ENCODE measurements at regions not wholly inside any gene's neighbourhood (a gene's known extent, or its start where the extent isn't known, plus 50 kb on each side); places are given as distances from the start of the nearest gene placed in this dataset.
"Not testable (repeated sequence)": the region's sequence is repeated elsewhere in the genome, so short reads cannot be mapped to it uniquely, and the experiment has no call there.

- no peak for TF ChIP-seq CTCF (IDR thresholded peaks at IDR 0.05)
- intact Hi-C loops (cut with DNase I), result no loop called here
- H3K9me3 ChIP-seq, result peaks cover 0 to 52% of the 10 kb centered on the region in 2 donors
- no peaks in the 10 kb centered on the region for H3K4me1 ChIP-seq
- no peak overlapping the region for H3K4me3 ChIP-seq
- H3K36me3 ChIP-seq, result no peaks in the 10 kb centered on the region
- no peaks in the 10 kb centered on the region for H3K27me3 ChIP-seq
- ATAC-seq (no peak), DNase-seq (no peak)
- H3K27ac ChIP-seq, result no peak overlapping the region
Observed at GRCh38 chr11:38356255-38356654, 1758.2 kb upstream of the RAG2 start.

GRCh38 chr11:38345286-38345685 lies 1747.2 kb upstream of the RAG2 start:
- Histone ChIP-seq H3K27ac (no peak overlapping the region), H3K36me3 (no peaks in the 10 kb centered on the region), H3K27me3 (no peaks in the 10 kb centered on the region), H3K4me3 (no peak overlapping the region), H3K4me1 (no peaks in the 10 kb centered on the region), H3K9me3 (peaks cover 0 to 14% of the 10 kb centered on the region in 2 donors)
- ATAC-seq, result peak; percentile 29
- intact Hi-C loops (cut with DNase I), result no loop called here
- DNase-seq, result no peak
- no peak for TF ChIP-seq CTCF (IDR thresholded peaks at IDR 0.05)

- ATAC-seq; H3K36me3 ChIP-seq; H3K27ac ChIP-seq; intact Hi-C loops (cut with DNase I); H3K4me1 ChIP-seq; H3K9me3 ChIP-seq; DNase-seq; H3K27me3 ChIP-seq; H3K4me3 ChIP-seq: not testable (repeated sequence)
Observed at GRCh38 chr11:38341612-38342011, 1743.6 kb upstream of the RAG2 start.

GRCh38 chr11:38339835-38340440 lies 1741.9 kb upstream of the RAG2 start:
- Histone ChIP-seq H3K27me3 (no peaks in the 10 kb centered on the region), H3K4me3 (no peak overlapping the region), H3K36me3 (no peaks in the 10 kb centered on the region), H3K27ac (no peak overlapping the region), H3K9me3 (peaks cover 0 to 11% of the 10 kb centered on the region in 2 donors), H3K4me1 (no peaks in the 10 kb centered on the region)
- intact Hi-C loops (cut with DNase I), result no loop called here
- no peak for TF ChIP-seq CTCF (IDR thresholded peaks at IDR 0.05)
- no peak for DNase-seq
- no peak for ATAC-seq

- H3K36me3 ChIP-seq; H3K4me1 ChIP-seq; ATAC-seq; H3K27ac ChIP-seq; intact Hi-C loops (cut with DNase I); H3K4me3 ChIP-seq; DNase-seq; H3K27me3 ChIP-seq: not testable (repeated sequence)
- H3K9me3 ChIP-seq, result peaks cover 0 to 11% of the 10 kb centered on the region in 2 donors
Observed at GRCh38 chr11:38338022-38338421, 1740.0 kb upstream of the RAG2 start.

- H3K4me3 ChIP-seq, result no peak overlapping the region
- ATAC-seq, result no peak
- no peaks in the 10 kb centered on the region for H3K27me3 ChIP-seq
- peaks cover 0 to 5% of the 10 kb centered on the region in 2 donors for H3K9me3 ChIP-seq
- no peak for DNase-seq
- no peaks in the 10 kb centered on the region for H3K4me1 ChIP-seq
- intact Hi-C loops (cut with DNase I), result no loop called here
- no peak for TF ChIP-seq CTCF (IDR thresholded peaks at IDR 0.05)
- no peak overlapping the region for H3K27ac ChIP-seq
- no peaks in the 10 kb centered on the region for H3K36me3 ChIP-seq
Observed at GRCh38 chr11:38332046-38332445, 1734.0 kb upstream of the RAG2 start.
